ENCODE measurements at regions not wholly inside any gene's neighbourhood (a gene's known extent, or its start where the extent isn't known, plus 50 kb on each side); places are given as distances from the start of the nearest gene placed in this dataset.

- DNase-seq = no peak
Measured at GRCh38 chr4:123870216-123870876, 473.8 kb downstream of the SPRY1 start.

- DNase-seq = no peak
Measured at GRCh38 chr4:123871341-123871740, 474.7 kb downstream of the SPRY1 start.

DNA sequence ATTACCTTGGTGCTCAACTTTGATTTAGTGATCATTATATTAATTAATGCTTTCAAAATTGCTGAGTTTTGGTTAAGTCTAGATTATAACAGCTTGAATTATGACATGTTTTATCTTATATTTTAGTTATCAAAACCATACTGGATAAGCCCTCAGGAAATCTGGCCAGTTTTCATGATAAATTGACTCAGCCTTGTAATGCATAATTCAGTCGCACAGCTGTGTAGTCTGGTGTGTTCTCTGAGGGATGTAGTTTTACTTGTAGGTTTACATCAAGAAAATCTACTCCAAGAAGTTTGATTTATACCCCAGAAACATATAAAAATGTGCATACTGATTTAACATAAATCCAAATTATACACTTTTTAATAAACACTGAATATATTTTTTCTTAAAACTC lies 477.5 kb downstream of the SPRY1 start:
- DNase-seq = no peak

- no peak for DNase-seq
Measured at GRCh38 chr4:123876143-123876542, 479.5 kb downstream of the SPRY1 start.

GRCh38 chr4:123876671-123877101 lies 480.1 kb downstream of the SPRY1 start:
- no peak for DNase-seq

DNA sequence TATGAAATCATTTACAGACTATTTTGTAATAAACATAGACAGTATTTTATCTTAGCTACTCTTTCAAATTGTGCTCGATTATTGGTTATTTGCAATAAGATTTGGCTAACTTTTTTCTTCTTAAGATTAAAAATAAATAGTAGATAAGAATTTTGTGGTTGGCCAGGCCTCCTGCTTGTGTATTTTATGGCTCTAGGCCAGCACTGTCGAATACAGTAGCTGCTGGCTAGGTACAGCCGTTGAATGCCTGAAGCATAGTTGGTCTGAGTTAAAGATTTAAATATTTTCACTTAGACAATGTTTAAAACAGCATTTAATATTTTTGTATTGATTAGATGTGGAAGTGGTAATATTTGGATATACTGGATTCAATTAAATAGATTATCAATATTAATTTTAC lies 481.0 kb downstream of the SPRY1 start:
- DNase-seq = no peak

GRCh38 chr4:123878976-123879375 lies 482.4 kb downstream of the SPRY1 start:
- DNase-seq = no peak

- DNase-seq = no peak
Measured at GRCh38 chr4:123880631-123881030, 484.0 kb downstream of the SPRY1 start.

- DNase-seq = no peak
Measured at GRCh38 chr4:123884922-123885321, 488.3 kb downstream of the SPRY1 start.

- DNase-seq = no peak
Measured at GRCh38 chr4:123889507-123889906, 492.9 kb downstream of the SPRY1 start.

DNA sequence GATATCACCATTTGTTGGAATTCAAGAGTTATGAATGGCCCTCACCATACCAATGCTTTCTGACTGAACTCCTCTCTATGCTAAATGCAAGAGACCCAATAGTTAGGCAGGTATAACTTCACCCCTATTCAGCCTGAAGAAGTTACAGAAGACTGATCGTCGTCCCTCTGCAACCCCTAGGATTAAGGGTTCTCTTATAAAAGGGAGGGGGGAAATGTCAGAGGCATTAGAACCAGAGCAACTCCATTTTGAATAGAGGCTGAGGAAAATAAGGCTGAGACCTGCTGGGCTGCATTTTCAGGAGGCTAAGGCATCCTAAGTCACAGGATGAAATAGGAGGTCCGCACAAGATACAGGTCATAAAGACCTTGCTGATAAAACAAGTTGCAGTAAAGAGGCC lies 494.3 kb downstream of the SPRY1 start:
- no peak for DNase-seq

- DNase-seq = no peak
Measured at GRCh38 chr4:123891881-123892280, 495.3 kb downstream of the SPRY1 start.

- DNase-seq = no peak
Measured at GRCh38 chr4:123892368-123892976, 495.9 kb downstream of the SPRY1 start.

DNA sequence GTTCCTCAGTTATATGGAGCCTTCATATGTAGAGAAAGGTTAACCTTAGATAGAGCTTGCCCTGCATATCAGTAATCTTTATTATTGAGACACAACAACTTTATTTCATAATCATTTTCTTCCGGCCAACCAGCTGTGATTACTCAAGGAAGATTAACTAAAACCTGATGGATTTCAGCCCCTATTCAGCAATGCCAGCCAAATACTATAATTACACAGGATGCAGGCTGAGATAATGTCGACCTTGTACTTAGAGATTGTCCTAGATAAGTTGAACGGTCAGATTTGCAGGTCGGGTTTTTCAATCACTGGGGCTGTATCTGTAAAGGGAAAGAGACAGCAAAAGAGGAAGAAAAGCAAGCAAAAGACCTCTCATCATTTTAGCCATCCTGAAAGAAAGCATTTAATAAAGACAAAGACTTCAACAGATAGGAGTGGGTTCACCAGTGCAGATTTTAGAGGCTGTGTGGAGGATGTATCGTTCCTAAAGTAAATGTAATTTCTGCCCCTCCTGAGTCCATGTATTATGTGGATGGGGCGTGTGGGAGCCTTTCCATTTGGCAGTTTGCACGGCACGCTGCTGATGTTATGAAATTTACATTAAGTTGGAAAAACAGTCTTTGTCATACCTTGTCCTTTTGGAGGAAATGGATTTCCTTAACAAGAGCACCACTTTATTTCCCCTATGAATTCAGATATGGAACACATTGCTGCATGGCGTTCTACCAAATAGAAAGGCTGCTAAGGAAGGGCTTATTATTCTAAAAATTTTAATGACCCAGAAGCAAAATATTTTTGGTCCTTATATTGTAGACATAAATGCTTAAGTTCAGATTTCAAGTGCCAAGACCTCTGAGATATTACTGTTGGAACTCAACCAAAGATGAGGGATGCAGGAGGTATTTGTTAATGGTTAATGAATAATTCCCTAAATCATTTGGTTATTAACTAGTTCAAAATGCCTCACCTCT lies 496.7 kb downstream of the SPRY1 start:
- DNase-seq = no peak

DNA sequence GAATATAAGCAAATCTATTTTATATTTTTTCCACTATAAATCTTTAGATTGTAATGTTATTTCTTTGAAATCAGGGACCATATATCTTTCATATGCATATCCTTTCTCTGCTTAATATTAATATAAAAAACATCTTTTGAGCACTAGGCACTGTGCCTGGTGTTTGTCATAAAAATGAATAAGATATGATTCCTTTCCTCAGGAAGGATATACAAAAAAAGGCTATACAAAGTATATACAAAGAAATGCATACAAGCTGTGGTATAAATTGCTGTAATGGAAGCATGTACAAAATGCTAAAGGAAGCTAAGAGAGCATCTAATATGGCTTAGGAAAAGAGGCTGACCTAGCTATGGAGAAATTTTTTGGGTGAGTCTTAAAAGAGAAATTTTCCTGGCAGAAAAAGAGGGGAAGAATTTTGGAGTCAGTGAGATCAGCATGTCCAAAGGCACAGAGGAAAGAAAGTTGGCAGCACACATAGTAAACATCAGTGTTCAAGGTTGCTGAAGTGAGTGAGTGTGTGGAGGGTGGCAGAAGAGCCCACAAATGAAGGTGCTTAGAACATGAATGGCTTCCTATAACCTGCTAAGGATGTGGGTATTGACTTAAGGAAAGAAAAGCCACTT lies 500.0 kb downstream of the SPRY1 start:
- no peak for DNase-seq

DNA sequence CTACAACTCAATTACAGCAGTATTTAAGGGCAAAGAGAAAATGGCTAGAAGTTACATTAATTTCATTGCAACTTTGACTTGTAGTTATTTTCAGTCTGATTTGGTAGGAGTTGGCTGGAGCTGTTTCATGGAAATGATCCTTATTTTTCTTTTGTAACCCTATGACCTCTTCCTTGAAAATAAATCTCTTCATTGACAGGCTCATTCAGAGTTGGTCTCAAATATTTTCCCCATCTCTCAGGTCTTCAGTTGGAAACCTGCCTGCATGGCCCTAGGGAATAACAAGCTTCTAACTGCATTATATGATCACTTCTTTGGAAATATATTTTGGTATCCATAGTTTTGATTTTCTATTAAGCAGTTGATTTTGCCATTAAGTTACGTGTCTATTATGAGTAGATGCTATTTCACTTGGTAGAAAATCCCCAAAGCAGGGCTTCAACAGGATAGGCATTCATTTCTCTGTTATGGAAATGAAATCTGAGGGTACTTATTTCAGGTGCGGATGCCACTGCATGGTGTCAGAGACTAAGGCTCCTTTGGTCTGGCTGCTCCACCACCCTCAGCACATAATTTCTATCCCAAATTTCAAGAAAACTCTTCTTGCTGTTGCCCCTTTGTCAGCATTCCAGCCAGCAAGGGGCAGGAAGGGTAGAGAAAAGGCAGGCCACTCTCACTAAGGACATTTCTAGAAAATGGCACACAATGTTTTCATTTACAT lies 502.5 kb downstream of the SPRY1 start:
- DNase-seq = no peak

- DNase-seq = no peak
Measured at GRCh38 chr4:123904882-123905281, 508.3 kb downstream of the SPRY1 start.

- no peak for DNase-seq
Measured at GRCh38 chr4:123913598-123913997, 517.0 kb downstream of the SPRY1 start.

- DNase-seq = no peak
Measured at GRCh38 chr4:123916821-123917220, 520.2 kb downstream of the SPRY1 start.

DNA sequence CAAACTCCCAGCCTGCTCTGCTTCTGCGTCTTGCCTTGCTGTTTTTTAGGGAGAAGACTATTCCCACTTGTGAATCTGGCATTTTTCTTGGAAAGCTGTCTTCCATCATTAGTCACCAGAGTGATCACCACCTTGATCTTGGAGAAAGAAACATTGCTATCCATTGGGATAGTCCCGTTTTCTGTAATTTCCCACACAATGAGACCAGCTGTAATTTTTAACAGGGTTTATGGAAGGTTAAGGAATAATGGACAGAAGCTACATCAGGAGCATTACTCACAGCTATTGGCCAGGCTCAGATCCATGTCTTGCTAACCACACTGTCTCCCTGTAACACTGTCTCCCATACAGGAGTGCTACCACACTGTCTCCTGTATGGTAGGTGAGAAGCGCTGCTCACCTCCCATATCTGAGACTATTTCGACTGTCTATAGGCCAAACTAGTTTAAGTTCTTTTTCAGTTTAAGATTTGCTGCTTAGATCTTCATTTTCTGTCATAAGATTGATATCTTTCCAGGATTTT lies 523.0 kb downstream of the SPRY1 start:
- DNase-seq = no peak

GRCh38 chr4:123921339-123921738 lies 524.7 kb downstream of the SPRY1 start:
- no peak for DNase-seq
